GM12873 (cell line): ENCODE measurements at regions not wholly inside any gene's neighbourhood (a gene's known extent, or its start where the extent isn't known, plus 50 kb on each side); places are given as distances from the start of the nearest gene placed in this dataset.

Source experiments
- CTCF ChIP-seq: IDR thresholded peaks from 2 replicates; pipeline ENCODE4 v1.5.1; 2012; ENCODE audit warnings: low read depth, mild to moderate bottlenecking, moderate library complexity, low read length, control low read depth; ENCODE audit not compliant: insufficient read depth; ENCODE audit errors: missing control alignments

GRCh38 chr12:83257726-83258125 lies 571.0 kb downstream of the TMTC2 start:
- TF ChIP-seq CTCF, result no peak

- TF ChIP-seq CTCF, result no peak
Observed at GRCh38 chr12:83256562-83256961, 569.9 kb downstream of the TMTC2 start.

- no peak for TF ChIP-seq CTCF
Observed at GRCh38 chr12:83250866-83251265, 564.2 kb downstream of the TMTC2 start.

GRCh38 chr12:83245156-83245555 lies 558.5 kb downstream of the TMTC2 start:
- no peak for TF ChIP-seq CTCF

- no peak for TF ChIP-seq CTCF
Observed at GRCh38 chr12:83244001-83244400, 557.3 kb downstream of the TMTC2 start.

GRCh38 chr12:83225806-83226205 lies 539.1 kb downstream of the TMTC2 start:
- no peak for TF ChIP-seq CTCF

GRCh38 chr12:83224012-83224411 lies 537.3 kb downstream of the TMTC2 start:
- no peak for TF ChIP-seq CTCF
